H1 (cell line): ENCODE measurements at regions not wholly inside any gene's neighbourhood (a gene's known extent, or its start where the extent isn't known, plus 50 kb on each side); places are given as distances from the start of the nearest gene placed in this dataset.
"Not testable (repeated sequence)": the region's sequence is repeated elsewhere in the genome, so short reads cannot be mapped to it uniquely, and the experiment has no call there.

Source experiments
- CTCF ChIA-PET: fragments of 300-600 bp; sonication (Branson Sonifier 250); formaldehyde crosslinking; loops from one replicate; lab custom pipeline; 2021; ENCODE audit not compliant: partially characterized antibody; lab: Charles Lee
- POLR2A ChIA-PET: fragments of 300-600 bp; sonication (Branson Sonifier 250); formaldehyde crosslinking; loops from one replicate; lab custom pipeline; 2021; ENCODE audit warnings: inconsistent platforms; ENCODE audit not compliant: partially characterized antibody; lab: Charles Lee
- DNase-seq, 2 experiments: peaks; one replicate each; pipeline versions ENCODE4 v3.0.0 to v3.0.0-alpha.2; 2010 to 2022; ENCODE audit warnings: low spot score in 2 of 2, low read depth in 1 of 2, mixed read lengths in 1 of 2
- FAIRE-seq: peaks from 2 replicates; lab custom pipeline; 2011; peaks lifted over from hg19 to GRCh38; lab: Jason Lieb, UNC
- H2AFZ ChIP-seq: 2 replicates; pipeline ENCODE4 v1.8.1; 2012; ENCODE audit warnings: low read length, inconsistent platforms
- H2AK5ac ChIP-seq: 2 replicates; pipeline ENCODE4 v1.6.1; 2013; ENCODE audit warnings: low read depth, low read length
- H2BK120ac ChIP-seq: replicated peaks from 2 replicates; pipeline ENCODE3; 2013; ENCODE audit warnings: low read depth, low read length, inconsistent platforms
- H2BK12ac ChIP-seq: 2 replicates; pipeline ENCODE4 v1.6.1; 2013; ENCODE audit warnings: low read depth, low read length
- H2BK15ac ChIP-seq: 2 replicates; pipeline ENCODE4 v1.6.1; 2013; ENCODE audit warnings: low read length
- H2BK20ac ChIP-seq: 2 replicates; pipeline ENCODE4 v1.6.1; 2013; ENCODE audit warnings: low read length
- H2BK5ac ChIP-seq: 2 replicates; pipeline ENCODE4 v1.6.1; 2013; ENCODE audit warnings: low read depth, low read length
- H3K14ac ChIP-seq: 2 replicates; pipeline ENCODE4 v1.6.1; 2013; ENCODE audit warnings: inconsistent platforms; ENCODE audit not compliant: insufficient read length
- H3K18ac ChIP-seq: 2 replicates; pipeline ENCODE4 v1.6.1; 2013; ENCODE audit warnings: low read length; ENCODE audit errors: extremely low read depth
- H3K23ac ChIP-seq: 2 replicates; pipeline ENCODE4 v1.6.1; 2013; ENCODE audit warnings: inconsistent platforms; ENCODE audit not compliant: insufficient read length
- H3K23me2 ChIP-seq: 2 replicates; pipeline ENCODE4 v1.6.1; 2013; ENCODE audit warnings: low read depth, low read length
- H3K27ac ChIP-seq: 2 replicates; pipeline ENCODE4 v1.6.1; 2011; ENCODE audit warnings: low read depth, low read length, inconsistent platforms
- H3K27me3 ChIP-seq, 4 experiments: replicated peaks in 1 of 4; 1 replicate in 1 of 4; 2 replicates in 3 of 4; pipeline versions ENCODE4 v1.6.1 to v1.8.1; 2011 to 2013; ENCODE audit warnings: low read length in 3 of 4, mild to moderate bottlenecking in 3 of 4, inconsistent platforms in 2 of 4, mixed read lengths in 2 of 4, moderate library complexity in 1 of 4; ENCODE audit not compliant: control insufficient read depth in 3 of 4, insufficient read depth in 3 of 4; ENCODE audit errors: extremely low read depth in 1 of 4
- H3K36me3 ChIP-seq, 4 experiments: 2 replicates each; pipeline versions ENCODE4 v1.6.1 to v1.8.1; 2011 to 2013; ENCODE audit warnings: mild to moderate bottlenecking in 4 of 4, low read length in 3 of 4, moderate library complexity in 2 of 4, control low read depth in 1 of 4, inconsistent platforms in 1 of 4; ENCODE audit not compliant: insufficient read depth in 4 of 4, control insufficient read depth in 2 of 4
- H3K4ac ChIP-seq: replicated peaks from 2 replicates; pipeline ENCODE3; 2013; ENCODE audit warnings: low read length, low read depth, mixed read lengths, inconsistent platforms; ENCODE audit not compliant: insufficient read length
- H3K4me1 ChIP-seq, 4 experiments: replicated peaks in 1 of 4; 1 replicate in 1 of 4; 2 replicates in 3 of 4; pipeline versions ENCODE4 v1.6.1 to v1.8.1; 2011 to 2013; ENCODE audit warnings: low read length in 3 of 4, inconsistent platforms in 2 of 4, mixed read lengths in 1 of 4; ENCODE audit not compliant: insufficient read depth in 4 of 4, control insufficient read depth in 3 of 4
- H3K4me2 ChIP-seq, 2 experiments: 2 replicates each; pipeline versions ENCODE4 v1.6.1 to v1.8.1; 2011 to 2013; ENCODE audit warnings: low read depth in 2 of 2, low read length in 2 of 2, control low read depth in 1 of 2, inconsistent platforms in 1 of 2, mild to moderate bottlenecking in 1 of 2; ENCODE audit not compliant: insufficient read depth in 1 of 2
- H3K4me3 ChIP-seq, 4 experiments: fragments of 200-600, 300-600 bp in 1 of 4; sonication (generic), shearing (Covaris generic), sonication (Bioruptor Twin) in 1 of 4; 2 replicates each; pipeline versions ENCODE4 v1.5.1 to v1.8.1; 2011 to 2016; ENCODE audit warnings: low read length in 4 of 4, low read depth in 3 of 4, control low read depth in 2 of 4, inconsistent platforms in 2 of 4, mild to moderate bottlenecking in 2 of 4, mixed read lengths in 1 of 4, moderate library complexity in 1 of 4; ENCODE audit not compliant: insufficient read depth in 2 of 4; ENCODE audit errors: extremely low read depth in 1 of 4
- H3K56ac ChIP-seq: replicated peaks from 2 replicates; pipeline ENCODE3; 2013; ENCODE audit warnings: low read depth, mild to moderate bottlenecking, mixed read lengths, low read length, inconsistent platforms; ENCODE audit not compliant: insufficient read length
- H3K79me1 ChIP-seq: 2 replicates; pipeline ENCODE4 v1.6.1; 2013; ENCODE audit warnings: low read depth, low read length, control low read depth
- H3K79me2 ChIP-seq, 2 experiments: 2 replicates each; pipeline versions ENCODE4 v1.6.1 to v1.8.1; 2012 to 2013; ENCODE audit warnings: low read length in 2 of 2, mild to moderate bottlenecking in 2 of 2, inconsistent platforms in 1 of 2; ENCODE audit not compliant: insufficient read depth in 2 of 2, control insufficient read depth in 1 of 2
- H3K9ac ChIP-seq, 4 experiments: replicated peaks in 1 of 4; 1 replicate in 1 of 4; 2 replicates in 3 of 4; pipeline versions ENCODE4 v1.6.1 to v1.8.1; 2011 to 2013; ENCODE audit warnings: low read depth in 3 of 4, low read length in 3 of 4, control low read depth in 2 of 4, mild to moderate bottlenecking in 2 of 4, moderate library complexity in 2 of 4, inconsistent platforms in 1 of 4; ENCODE audit errors: extremely low read depth in 1 of 4
- H3K9me3 ChIP-seq, 2 experiments: 2 replicates each; pipeline versions ENCODE4 v1.6.1 to v1.8.1; 2012 to 2013; ENCODE audit warnings: mild to moderate bottlenecking in 2 of 2, moderate library complexity in 2 of 2, control low read depth in 1 of 2, inconsistent platforms in 1 of 2, low read depth in 1 of 2, low read length in 1 of 2, mixed read lengths in 1 of 2; ENCODE audit not compliant: insufficient read depth in 2 of 2
- H4K20me1 ChIP-seq, 2 experiments: replicated peaks in 1 of 2; 2 replicates each; pipeline versions ENCODE3 to v1.8.1; 2011 to 2013; ENCODE audit warnings: inconsistent platforms in 2 of 2, low read length in 2 of 2, mild to moderate bottlenecking in 1 of 2; ENCODE audit not compliant: insufficient read depth in 2 of 2, control insufficient read depth in 1 of 2
- H4K5ac ChIP-seq: 2 replicates; pipeline ENCODE4 v1.6.1; 2013; ENCODE audit warnings: low read length, low read depth, mixed read lengths, inconsistent platforms; ENCODE audit not compliant: insufficient read length
- H4K8ac ChIP-seq: 2 replicates; pipeline ENCODE4 v1.8.0; 2013; ENCODE audit warnings: mild to moderate bottlenecking, moderate library complexity, low read length, inconsistent platforms; ENCODE audit not compliant: insufficient read depth; ENCODE audit errors: extremely low read depth
- H4K91ac ChIP-seq: replicated peaks from 2 replicates; pipeline ENCODE3; 2013; ENCODE audit warnings: low read length, mixed read lengths, inconsistent platforms; ENCODE audit not compliant: insufficient read length
- WGBS, 2 experiments: shearing (Covaris generic) in 1 of 2; methylation state at CpG; one replicate each; pipeline versions ENCODE4 v1.1.6 to v1.1.7; 2013 to 2015; ENCODE audit warnings: low lambda C conversion rate in 2 of 2, mixed read lengths in 2 of 2, inconsistent platforms in 1 of 2, low coverage in 1 of 2, missing lambda C conversion rate in 1 of 2; ENCODE audit not compliant: insufficient replicate concordance in 2 of 2, insufficient coverage in 1 of 2, insufficient read length in 1 of 2; ENCODE audit errors: extremely low coverage in 1 of 2, missing lambda C conversion rate in 1 of 2; 5-methylcytosine and 5-hydroxymethylcytosine counted together

DNA sequence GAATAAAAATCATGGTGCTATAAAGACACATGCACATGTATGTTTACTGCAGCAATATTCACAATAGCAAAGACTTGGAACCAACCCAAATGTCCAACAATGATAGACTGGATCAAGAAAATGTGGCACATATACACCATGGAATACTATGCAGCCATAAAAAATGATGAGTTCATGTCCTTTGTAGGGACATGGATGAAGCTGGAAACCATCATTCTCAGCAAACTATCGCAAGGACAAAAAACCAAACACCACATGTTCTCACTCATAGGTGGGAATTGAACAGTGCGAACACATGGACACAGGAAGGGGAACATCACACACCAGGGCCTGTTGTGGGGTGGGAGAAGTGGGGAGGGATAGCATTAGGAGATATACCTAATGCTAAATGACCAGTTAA, 185.9 kb downstream of the TPBG start:
- H4K20me1 ChIP-seq, H3K36me3 ChIP-seq, H2AK5ac ChIP-seq, H3K4me1 ChIP-seq, H2BK120ac ChIP-seq, POLR2A ChIA-PET, H3K4me2 ChIP-seq, H3K27ac ChIP-seq, H3K4me3 ChIP-seq, H3K79me2 ChIP-seq, H2BK5ac ChIP-seq, H3K14ac ChIP-seq, H3K9ac ChIP-seq, H3K27me3 ChIP-seq, H2AFZ ChIP-seq, H3K23me2 ChIP-seq, H4K5ac ChIP-seq, H3K23ac ChIP-seq, H2BK20ac ChIP-seq, H3K9me3 ChIP-seq, CTCF ChIA-PET, H3K18ac ChIP-seq, H3K56ac ChIP-seq, DNase-seq, H2BK15ac ChIP-seq, H3K4ac ChIP-seq, FAIRE-seq, H3K79me1 ChIP-seq, H4K8ac ChIP-seq, H2BK12ac ChIP-seq, H4K91ac ChIP-seq: not testable (repeated sequence)
- WGBS, 2 experiments: 90% methylated on average over 2 of the region's 2 CpGs; no CpG with 5 or more reads in 1 of the 2 experiments

DNA sequence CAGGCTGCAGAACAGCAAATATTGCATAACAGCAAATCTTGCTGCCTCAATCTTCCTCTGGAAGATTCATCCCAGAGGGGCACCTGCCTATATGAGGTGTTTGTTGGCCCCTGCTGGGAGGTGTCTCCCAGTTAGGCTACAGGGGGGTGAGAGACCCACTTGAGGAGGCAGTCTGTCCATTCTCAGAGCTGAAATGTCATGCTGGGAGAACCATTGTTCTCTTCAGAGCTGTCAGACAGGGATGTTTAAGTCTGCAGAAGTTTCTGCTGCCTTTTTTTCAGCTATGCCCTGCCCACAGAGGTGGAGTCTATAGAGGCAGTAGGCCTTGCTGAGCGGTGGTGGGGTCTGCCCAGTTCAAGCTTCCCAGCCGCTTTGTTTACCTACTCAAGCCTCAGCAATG, 187.7 kb downstream of the TPBG start:
- H2BK20ac ChIP-seq, H4K8ac ChIP-seq, H3K27ac ChIP-seq, H3K23me2 ChIP-seq, H3K23ac ChIP-seq, H3K4me2 ChIP-seq, H4K91ac ChIP-seq, FAIRE-seq, H2AK5ac ChIP-seq, H3K79me1 ChIP-seq, H3K14ac ChIP-seq, H3K9ac ChIP-seq, H2BK15ac ChIP-seq, H2AFZ ChIP-seq, H2BK12ac ChIP-seq, H3K4ac ChIP-seq, H3K79me2 ChIP-seq, H2BK120ac ChIP-seq, H3K4me1 ChIP-seq, H3K27me3 ChIP-seq, H4K5ac ChIP-seq, H4K20me1 ChIP-seq, H2BK5ac ChIP-seq, H3K36me3 ChIP-seq, H3K9me3 ChIP-seq, DNase-seq, POLR2A ChIA-PET, H3K18ac ChIP-seq, H3K56ac ChIP-seq, H3K4me3 ChIP-seq: not testable (repeated sequence)
- 84% methylated on average over 2 of the region's 2 CpGs; no CpG with 5 or more reads in 1 of the 2 experiments for WGBS, 2 experiments
- CTCF ChIA-PET: interaction anchor here (0.6 to 0.7 kb wide), 2 partner anchors 143 to 470 kb away, joined by 3 to 4 read pairs; no protein-coding TSS in a partner anchor
